Islet precursor cell (in vitro differentiated cells): ENCODE measurements at regions not wholly inside any gene's neighbourhood (a gene's known extent, or its start where the extent isn't known, plus 50 kb on each side); places are given as distances from the start of the nearest gene placed in this dataset.
"Not testable (repeated sequence)": the region's sequence is repeated elsewhere in the genome, so short reads cannot be mapped to it uniquely, and the experiment has no call there.

Experiments used
- DNase-seq: peaks from one replicate; pipeline ENCODE4 v3.0.0-alpha.2; 2018

DNA sequence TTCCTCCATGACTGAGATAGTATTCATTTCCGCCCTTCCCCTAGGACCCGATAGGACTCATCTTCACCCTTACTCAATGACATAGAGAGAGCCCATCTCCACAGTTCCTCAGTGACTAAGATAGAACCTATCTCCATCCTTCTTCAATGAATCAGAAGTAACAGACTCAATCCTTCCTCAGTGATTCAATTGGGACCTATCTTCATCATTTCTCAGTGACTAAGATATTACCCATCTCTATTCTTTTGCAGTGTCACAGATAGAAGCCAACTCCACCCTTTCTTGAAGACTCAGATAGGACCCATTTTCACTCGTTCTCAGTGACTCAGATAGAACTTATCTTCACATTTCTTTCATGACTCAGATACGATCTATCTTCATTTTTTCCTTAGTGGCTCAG is 164.6 kb downstream of the FBXO4 start:
- no peak for DNase-seq

DNA sequence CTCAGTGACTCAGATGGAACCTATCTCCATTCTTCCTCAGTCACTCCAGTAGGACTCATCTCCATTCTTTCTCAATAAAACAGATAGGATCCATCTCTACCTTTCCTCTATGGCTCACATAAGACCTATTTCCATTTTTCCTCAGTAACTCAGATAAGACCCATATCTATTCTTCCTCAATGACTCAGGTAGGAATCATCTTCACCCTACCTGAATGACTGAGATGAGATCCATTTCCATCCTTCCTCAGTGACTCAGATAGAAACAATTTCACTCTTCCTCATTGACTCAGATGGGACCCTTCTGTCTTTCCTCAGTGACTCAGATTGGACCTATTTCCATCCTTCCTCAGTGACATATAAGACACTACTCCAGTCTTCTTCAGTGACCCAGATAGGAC is 165.1 kb downstream of the FBXO4 start:
- no peak for DNase-seq

DNA sequence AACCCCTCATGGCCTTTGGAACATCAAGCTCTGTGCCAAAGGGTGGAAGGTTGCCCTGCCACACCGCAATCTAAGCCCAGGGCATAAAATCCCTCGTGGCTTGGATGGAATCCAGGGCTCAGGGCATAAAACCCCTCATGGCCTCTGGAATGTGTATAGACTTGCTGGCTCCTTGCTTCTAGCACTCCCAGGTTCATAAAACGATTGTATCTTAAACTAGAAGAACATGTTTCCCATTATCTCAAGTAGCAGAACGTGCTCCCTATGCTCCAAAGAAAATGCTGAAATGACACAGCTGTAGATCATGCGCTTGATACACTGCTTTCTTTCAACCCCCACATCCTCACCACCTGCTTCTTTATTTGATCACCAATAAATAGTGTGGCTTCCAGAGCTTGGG is 174.8 kb downstream of the FBXO4 start:
- not testable (repeated sequence) for DNase-seq

DNA sequence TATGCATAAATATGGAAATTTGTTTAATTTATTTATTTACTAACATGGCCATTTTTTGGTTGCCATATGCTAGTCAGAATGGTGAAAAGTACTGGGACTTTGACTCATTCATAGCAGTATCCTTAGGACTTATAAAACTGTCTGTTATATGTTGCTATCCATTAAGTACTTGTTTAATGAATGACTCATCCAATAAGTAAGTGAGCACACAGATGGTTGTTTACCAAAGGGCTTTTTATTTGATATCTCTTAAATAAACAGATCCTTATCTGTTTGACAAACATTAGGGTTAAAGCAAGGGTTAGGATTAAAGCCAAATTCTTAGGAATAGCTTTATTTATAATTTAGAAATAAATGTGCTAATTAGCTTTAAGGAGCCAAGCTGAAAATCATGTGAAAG is 183.4 kb downstream of the FBXO4 start:
- no peak for DNase-seq

DNA sequence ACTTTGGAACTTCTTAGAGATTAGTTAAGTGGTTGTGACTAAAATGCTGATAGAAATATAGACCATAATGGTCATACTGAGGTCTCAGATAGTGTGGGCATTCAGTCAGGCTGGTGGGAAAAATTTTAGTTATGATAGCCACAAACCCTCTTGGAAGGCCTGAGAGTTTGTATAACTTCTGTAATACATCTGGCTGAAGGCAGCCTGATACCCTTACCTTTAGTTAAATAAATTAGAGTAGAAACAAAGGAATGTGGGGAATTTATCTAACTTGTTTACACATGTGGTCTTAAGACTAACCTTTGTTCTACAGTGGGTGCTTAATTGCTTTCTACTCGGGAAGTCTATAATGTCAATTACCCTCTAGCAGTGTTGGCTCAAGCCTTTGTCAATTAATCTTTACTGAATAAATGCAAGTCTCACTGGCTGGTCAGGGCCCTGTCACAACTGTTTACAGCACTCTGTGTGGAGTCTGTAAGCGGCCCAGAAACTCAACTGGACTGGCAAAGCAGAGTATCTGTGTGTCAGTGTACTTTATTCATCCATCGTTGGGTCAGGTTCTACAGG is 184.0 kb downstream of the FBXO4 start:
- DNase-seq, result no peak

DNA sequence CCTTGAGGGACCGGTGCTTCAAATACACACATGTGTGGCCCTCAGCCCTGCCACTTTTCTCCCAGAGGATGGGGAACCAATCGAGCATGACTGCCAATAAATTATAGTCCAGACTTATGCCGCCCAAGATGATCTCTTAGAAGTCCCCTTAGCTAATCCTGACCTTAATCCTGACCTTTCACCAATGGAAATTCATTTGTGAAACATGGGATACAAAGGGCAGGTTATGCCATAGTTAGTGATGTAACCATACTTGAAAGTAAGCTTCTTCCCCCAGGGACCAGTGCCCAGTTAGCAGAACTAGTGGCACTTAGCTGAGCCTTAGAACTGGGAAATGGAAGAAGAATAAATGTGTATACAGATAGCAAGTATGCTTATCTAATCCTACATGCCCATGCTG is 190.6 kb downstream of the FBXO4 start:
- not testable (repeated sequence) for DNase-seq

DNA sequence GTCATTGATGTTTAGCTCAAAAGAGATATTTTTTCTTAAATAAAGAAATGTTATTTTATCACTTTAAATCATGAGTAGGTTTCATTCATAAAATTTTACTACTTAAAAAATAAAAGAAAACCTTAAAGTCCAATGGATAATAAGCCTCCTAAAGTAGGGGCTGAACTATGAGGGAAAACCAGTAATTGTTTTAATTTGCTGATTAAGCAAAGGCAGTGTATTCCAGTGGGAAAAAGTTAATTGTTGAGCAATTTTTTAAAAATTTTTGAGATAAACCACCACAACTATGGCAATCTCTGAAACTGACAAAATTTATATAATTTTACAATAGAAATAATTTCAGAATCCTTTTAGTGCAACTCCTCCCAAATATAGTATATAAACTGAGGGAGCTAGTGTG is 195.0 kb downstream of the FBXO4 start:
- DNase-seq, result no peak

DNA sequence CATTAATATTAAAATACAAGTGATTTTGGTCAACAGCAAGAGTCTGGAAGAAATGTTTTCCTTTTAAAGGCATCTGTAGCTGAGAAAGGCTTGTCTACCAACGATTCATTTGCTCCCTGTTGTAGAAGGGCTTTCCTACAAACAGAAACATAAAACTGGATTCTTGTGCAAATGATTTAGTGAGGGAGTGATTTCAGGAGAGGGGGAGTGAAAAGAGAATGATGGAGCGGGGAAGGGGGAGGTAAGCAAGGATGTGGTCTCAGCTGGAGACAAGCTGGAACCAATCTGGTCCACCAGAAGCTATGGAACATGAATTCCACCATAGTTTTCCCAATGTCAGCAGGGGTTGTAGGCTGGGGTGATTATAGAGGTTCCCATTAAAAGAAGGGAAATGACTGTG is 196.3 kb downstream of the FBXO4 start:
- no peak for DNase-seq

DNA sequence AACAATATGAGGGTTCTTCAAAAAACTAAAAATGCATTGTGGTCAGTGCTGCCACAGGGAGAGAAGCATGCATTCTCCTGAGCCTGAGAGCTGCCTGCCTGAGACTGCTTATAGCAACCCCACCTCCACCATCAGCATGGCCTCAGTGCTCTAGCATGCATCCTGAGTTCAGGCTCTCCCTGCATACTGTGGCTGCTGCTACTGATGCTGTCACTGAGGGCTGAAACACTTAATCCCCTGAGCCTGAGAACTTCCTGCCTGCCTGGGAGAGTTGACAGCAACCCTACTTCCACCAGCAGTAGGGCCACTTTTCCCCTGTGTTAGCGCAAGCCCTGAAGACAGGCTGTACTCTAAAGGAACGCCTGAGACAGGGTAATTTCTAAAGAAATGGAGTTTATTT is 206.0 kb downstream of the FBXO4 start:
- no peak for DNase-seq

DNA sequence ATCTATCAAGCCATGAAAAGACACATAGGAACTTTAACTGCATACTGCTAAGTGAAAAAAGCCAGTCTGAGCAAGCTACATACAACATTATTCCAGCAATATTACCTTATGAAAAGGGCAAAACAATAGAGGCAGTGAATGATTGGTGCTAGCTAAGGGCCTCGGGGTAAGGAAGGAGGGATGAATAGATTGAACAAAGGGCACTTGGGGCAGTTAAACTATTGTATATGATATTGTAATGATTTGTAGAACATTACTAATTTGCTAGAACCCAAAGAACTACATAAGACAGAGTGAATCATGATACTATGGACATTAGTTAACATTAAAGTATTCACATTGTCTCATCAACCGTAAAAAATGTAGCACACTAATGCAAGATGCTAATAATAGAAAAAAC is 218.3 kb downstream of the FBXO4 start:
- no peak for DNase-seq

DNA sequence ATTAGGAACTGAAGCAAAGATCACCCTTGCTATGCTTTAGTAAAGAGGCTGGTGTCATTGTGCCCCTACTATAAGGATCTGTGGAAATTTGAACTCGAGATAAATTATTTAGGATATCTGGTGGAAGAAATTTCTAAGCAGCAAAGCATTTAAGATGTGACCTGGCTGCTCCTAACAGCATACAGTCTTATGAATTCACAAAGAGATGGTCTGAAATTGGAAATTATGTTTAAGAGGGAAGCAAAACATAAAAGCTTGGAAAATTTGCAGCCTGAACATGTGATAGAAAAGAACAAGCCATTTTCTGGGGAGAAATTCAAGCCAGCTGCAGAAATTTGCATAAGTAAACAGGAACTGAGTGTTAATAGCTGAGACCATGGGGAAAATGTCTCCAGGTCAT is 223.7 kb downstream of the FBXO4 start:
- DNase-seq, result no peak

DNA sequence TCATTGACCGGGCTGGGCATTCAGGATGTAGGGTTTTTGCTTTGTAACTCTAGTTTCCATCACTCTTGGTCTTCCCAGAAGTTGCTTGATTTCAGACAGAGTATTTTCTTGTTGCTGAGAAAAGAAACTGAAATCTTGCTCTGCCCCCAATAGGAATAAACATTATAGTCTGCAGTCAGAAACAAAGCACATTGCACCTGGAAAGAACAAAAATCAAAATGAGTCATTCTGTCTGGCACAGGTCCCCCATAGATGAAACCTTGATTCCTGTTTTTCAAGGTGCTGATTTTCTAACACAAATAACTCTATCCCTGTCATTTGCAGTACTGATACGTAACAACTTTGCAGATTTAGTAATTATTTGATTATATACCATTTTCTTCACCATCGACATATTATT is 232.1 kb downstream of the FBXO4 start:
- DNase-seq, result no peak

DNA sequence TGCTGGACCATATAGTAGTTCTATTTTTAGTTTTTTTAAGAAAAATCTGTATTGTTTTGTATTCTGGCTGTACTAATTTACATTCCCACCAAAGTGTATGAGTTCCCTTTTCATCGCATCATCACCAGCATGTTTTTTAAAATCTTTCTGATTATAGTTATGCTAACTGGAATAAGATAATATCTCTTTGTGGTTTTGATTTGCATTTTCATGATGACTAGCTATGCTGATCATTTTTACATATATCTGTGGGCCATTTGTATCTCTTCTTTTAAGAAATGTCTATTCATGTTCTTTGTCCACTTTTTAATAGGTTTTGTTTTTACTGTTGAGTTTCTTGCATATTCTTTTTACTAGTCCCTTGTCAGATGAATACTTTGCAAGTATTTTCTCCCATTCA is 238.0 kb downstream of the FBXO4 start:
- no peak for DNase-seq

DNA sequence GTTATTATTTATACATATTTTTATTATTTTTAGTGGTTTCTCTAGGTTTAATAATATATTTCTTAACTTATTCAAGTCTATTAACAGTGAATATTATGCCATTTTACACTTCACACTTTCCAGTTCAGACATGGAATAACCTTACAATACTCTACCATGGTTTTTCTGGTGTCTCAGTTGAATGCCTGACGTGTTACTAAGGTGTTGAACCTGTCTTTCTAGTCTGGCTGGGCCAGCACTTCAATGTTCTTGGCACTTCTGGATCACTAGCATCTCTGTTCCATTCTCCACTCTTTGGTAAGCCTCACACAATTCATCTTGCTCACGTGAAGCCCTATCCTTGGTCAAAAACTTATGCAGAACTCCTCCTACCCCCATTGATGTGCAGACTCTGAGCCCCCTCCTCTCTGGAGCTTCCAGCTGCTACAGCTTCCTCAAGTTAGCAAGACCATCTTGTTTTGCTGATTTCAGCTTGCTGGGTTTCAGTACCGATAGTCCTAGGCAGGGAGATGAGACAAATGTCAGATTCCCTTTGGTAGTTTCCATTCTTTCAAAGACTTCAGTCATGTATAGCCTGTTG is 243.1 kb downstream of the FBXO4 start:
- no peak for DNase-seq

DNA sequence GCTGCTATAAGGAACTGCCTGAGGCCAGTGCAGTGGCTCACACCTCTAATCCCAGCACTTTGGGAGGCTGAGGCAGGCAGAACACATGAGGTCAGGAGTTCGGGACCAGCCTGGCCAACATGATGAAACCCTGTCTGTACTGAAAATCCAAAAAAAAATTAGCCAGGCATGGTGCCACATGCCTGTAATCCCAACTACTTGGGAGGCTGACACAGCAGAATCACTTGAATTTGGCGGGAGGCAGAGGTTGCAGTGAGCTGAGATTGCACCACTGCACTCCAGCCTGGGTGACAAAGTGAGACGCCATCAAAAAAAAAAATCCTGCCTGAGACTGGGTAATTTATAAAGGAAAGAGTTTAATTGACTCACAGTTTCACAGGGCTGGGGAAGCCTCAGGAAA is 247.1 kb upstream of the GHR start:
- DNase-seq, result not testable (repeated sequence)

DNA sequence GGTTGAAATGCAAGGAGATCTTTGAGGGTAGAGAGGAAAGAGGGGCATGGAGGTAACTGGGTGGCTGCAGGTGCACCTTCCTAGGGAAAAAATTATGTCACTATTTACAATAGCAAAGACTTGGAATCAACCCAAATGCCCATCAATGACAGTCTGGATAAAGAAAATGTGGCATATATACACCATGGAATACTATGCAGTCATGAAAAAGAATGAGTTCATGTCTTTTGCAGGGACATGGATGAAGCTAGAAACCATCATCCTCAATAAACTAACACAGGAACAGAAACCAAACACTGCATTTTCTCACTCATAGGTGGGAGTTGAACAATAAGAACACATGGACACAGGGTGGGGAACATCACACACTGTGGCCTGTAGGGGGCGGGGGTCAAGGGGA is 243.4 kb upstream of the GHR start:
- not testable (repeated sequence) for DNase-seq

DNA sequence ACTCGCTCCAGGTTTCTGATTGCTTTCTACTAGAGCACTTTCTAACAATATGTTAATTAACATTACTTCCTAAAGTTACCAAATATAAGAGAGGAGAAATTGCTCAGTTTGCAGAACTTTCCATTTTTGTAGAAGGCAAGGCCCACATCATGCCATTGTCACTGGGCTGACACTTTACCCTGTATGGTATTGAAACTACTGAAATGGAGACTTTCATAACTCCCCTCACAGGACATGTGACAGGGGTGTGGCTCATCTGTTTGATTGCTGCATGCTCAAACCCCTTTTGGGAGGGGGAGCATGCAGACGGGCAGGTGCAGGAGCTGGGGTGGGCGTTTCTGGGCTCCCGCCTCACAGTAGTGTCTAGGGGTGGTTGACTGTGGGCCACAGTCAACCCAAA is 206.3 kb upstream of the GHR start:
- DNase-seq, result no peak

DNA sequence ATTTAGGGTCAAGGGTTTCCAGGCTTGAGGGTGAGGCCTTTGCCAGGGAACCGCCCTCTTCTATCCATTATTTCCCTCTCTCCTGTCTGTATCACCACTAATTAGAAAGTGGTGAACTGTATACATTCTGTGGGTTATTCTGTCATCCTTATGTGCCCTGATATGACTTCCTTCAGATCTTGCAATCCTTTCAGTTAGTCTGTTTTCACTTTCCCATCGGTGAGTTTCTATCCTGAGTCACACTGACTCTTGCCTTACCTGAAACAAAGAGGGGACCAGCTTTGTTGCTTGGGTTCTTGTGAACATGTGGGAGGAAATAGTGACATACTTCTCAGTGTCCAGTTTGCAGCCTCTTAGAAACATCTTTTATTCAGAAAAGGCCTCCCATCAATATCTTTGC is 205.4 kb upstream of the GHR start:
- no peak for DNase-seq

DNA sequence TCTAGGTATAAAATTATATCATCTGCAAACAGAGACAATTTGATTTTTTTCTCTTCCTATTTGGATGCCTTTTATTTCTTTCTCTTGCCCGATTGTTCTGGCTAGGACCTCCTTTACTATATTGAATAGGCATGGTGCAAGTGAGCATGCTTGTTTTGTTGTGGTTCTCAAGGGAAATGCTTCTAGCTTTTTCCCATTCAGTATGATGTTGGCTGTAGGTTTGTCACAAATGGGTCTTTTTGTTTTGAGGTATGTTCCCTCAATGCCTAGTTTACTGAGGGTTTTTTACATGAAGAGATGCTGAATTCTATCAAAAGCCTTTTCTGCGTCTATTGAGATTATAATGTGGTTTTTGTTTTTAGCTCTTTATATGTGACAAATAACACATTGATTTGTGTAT is 198.2 kb upstream of the GHR start:
- DNase-seq, result no peak

DNA sequence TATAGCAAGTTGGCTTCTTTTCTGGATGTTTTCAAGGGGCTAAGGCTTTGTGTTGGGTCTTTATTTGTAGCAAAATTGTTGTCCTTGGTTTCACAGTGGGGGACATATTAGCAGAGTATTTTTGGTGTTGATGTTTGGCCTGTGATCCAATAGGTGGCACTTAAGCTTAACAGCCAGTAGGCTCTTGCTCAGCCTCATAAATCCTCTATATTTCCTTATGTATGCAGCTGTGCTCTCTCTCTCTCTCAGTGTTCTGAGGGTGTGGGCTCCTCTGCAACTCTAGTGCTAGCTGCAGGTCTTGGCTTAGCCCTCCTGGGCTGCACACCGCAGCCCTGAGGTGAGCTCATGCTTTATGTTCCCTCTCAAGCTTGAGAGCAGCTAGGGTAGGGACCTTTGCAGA is 195.0 kb upstream of the GHR start:
- no peak for DNase-seq

DNA sequence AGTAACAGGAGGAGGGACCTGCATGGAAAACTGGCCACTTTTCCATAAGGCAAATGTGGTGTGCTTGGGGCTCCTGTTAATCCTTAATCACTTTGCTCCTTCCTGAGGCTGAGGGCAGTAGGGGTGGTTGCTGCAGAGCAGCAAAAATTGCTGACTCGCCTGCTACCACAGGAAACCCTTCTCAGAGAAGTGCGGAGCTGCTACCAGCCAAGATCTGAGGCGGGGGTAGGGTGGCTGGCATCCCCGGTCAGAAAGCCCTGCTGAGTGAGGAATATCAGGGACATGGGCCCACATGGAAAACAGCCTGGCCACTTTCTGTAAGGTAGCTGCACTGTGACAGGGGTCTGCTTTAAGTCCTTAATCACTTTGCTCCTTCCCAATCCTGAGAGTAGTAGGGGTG is 192.4 kb upstream of the GHR start:
- DNase-seq, result no peak

DNA sequence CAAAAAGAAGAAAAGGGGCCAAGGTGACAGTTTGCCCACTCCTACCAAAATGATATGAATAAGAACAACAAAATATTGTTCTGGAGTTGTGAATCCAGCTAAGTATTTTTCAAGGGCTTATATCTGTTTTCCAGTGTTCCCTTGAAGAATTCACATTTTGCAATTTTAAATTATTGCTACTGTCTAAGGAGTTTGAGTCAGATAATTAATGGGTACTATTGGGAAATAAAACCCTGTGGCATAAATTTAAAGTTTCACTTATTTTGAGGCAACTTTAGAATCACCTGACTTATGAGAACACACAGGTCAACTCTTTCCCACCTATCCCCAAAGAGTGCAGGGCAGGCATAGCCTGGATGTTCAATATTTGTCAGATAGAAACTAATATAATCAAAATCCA is 188.0 kb upstream of the GHR start:
- DNase-seq, result no peak

DNA sequence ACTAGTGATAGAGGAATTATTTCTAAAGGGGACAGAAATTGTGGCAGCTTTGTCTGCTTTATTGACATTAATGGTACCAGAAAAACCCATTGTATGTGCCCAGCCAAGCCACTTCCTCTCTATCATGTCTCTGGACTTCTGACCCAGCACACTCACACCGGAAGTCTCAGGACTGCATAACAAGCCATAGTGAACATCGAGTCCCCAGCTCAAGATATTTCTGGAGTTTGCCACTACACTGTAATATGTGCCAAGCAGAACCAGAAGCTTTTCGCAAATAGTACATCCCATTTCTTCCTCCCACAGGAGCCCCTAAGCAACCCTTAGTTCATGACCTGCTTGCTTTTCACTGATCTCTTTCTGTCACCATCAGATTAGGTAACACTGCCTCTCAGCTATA is 187.4 kb upstream of the GHR start:
- DNase-seq, result no peak

DNA sequence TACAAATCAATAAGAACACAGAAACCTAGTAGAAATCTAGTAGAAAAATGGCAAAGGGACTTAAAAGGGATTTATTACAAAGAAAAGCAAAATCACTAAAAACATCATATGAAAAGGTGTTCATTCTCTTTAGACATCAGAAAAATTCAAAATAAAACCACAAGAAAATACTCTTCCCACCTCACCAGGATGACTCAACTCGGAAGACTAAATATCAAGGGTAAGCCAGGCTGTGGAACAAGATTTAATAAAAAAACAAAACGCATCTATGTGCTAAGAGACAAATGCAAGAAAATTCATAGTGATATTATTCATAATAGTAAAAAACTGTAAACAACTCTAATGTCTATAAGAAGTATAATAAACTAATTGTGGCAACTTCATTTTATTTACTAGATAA is 181.6 kb upstream of the GHR start:
- DNase-seq, result no peak

DNA sequence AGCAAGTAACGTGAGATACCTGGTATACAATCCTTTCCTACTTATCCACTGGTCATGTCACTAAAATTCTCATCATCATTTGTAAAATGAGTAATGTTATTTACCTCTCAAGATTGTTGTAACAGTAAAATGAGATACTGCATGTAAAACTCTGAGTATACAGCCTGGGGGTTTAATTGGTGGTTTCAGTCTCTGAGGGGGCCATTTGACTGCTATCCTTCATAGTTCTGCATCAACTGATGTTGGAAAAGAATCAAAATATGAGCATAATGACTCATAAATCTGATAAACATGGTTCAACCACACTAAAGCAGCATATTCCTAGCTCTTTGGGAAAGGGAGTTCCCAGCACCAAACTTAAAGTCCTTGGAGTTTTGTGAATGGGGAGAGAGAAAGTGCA is 181.0 kb upstream of the GHR start:
- no peak for DNase-seq
